ENCODE measurements at regions not wholly inside any gene's neighbourhood (a gene's known extent, or its start where the extent isn't known, plus 50 kb on each side); places are given as distances from the start of the nearest gene placed in this dataset.

DNA sequence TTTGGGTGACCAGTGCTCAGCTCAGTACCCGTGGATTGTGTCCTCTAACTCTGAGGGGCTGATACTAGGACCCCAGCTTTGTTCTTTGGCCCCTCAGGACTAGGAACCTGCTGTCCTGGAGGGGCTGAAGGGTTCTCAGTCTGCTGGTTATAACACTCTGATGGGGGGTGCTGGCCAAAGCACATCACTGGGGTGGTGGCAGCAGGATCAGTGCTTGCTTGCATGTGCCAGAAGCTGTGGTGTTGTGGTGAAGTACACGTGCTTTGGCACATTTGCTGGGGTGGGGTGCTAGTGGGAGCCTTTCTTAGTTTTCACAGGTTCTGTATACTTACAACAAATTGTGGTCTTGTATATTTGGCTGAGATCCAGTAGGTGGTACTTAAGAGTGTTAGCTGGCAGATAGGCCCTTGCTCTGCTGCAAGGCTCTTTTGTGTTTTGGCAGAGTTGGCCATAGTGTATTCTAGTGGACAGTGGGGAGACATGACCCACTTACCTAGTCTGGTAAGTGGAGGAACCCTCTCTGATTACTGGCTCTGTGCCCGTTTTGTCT, 344.3 kb downstream of the EDEM1 start:
- Histone ChIP-seq H3K27me3 (no peaks in the 10 kb centered on the region), H3K4me1 (no peaks in the 10 kb centered on the region), H3K36me3 (no peaks in the 10 kb centered on the region), H3K4me3 (no peak overlapping the region), H3K27ac (no peak overlapping the region), H3K9me3 (no peaks in the 10 kb centered on the region)
- ATAC-seq (ENCODE audit: low FRiP score in 2 of 2) (no peak), DNase-seq (no peak)
- 71 to 83% methylated on average over 2 to 3 of the region's 3 CpGs for WGBS, 2 donors
- TF ChIP-seq, protein P1, sequence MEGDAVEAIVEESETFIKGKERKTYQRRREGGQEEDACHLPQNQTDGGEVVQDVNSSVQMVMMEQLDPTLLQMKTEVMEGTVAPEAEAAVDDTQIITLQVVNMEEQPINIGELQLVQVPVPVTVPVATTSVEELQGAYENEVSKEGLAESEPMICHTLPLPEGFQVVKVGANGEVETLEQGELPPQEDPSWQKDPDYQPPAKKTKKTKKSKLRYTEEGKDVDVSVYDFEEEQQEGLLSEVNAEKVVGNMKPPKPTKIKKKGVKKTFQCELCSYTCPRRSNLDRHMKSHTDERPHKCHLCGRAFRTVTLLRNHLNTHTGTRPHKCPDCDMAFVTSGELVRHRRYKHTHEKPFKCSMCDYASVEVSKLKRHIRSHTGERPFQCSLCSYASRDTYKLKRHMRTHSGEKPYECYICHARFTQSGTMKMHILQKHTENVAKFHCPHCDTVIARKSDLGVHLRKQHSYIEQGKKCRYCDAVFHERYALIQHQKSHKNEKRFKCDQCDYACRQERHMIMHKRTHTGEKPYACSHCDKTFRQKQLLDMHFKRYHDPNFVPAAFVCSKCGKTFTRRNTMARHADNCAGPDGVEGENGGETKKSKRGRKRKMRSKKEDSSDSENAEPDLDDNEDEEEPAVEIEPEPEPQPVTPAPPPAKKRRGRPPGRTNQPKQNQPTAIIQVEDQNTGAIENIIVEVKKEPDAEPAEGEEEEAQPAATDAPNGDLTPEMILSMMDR (IDR thresholded peaks at IDR 0.05), result no peak
- TF ChIP-seq EP300 (IDR thresholded peaks at IDR 0.05), result no peak
- TF ChIP-seq POLR2A (IDR thresholded peaks at IDR 0.05), result no peak
- TF ChIP-seq POLR2AphosphoS5 (IDR thresholded peaks at IDR 0.05), result no peak

DNA sequence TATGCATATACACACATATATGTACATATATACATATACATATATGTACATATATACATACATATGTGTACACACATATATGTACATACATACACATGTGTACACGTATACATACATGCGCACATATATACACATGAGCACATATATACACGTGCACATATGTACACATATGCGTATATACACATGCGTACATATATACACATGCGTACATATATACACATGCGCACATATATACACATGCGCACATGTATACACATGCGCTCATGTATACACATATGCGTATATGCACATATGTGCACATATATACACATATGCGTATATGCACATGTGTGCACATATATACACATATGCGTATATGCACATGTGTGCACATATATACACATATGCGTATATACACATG, 353.0 kb downstream of the EDEM1 start:
- no peak for ATAC-seq (ENCODE audit: low FRiP score in 2 of 2)
- 92 to 93% methylated on average over 13 of the region's 13 CpGs for WGBS, 2 donors
- Histone ChIP-seq H3K4me3 (no peak overlapping the region), H3K27me3 (no peaks in the 10 kb centered on the region), H3K27ac (no peak overlapping the region), H3K4me1 (no peaks in the 10 kb centered on the region), H3K36me3 (no peaks in the 10 kb centered on the region), H3K9me3 (peaks cover 0 to 4% (median 2%) of the 10 kb centered on the region in 4 donors)
- TF ChIP-seq EP300 (IDR thresholded peaks at IDR 0.05) (no peak), POLR2AphosphoS5 (IDR thresholded peaks at IDR 0.05) (no peak), POLR2A (IDR thresholded peaks at IDR 0.05) (no peak)
- TF ChIP-seq, protein P1 (IDR thresholded peaks at IDR 0.05), result no peak
- no peak for DNase-seq

DNA sequence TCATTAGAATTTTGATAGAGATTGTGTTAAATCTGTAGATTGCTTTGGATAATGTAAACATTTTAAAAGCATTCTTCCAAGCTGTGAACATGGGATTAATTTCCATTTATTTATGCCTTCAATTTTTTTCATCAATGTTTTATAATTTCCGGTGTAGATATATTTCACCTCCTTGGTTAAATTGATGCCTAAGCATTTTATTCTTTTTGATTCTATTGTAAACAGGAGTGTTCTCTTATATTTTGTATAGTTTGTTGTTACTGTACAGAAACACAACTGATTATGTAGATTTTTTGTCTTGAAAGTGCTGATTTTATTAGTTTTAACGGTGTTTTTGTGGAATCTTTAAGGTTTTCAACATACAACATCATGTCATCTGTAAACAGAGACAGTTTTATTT, 355.0 kb downstream of the EDEM1 start:
- 78 to 88% methylated on average over 2 of the region's 2 CpGs for WGBS, 2 donors
- no peak overlapping the region for H3K27ac ChIP-seq
- H3K4me3 ChIP-seq, result no peak overlapping the region
- TF ChIP-seq, protein P1 (IDR thresholded peaks at IDR 0.05), result no peak
- TF ChIP-seq EP300 (IDR thresholded peaks at IDR 0.05), result no peak
- no peak for TF ChIP-seq POLR2A (IDR thresholded peaks at IDR 0.05)
- no peak for TF ChIP-seq POLR2AphosphoS5 (IDR thresholded peaks at IDR 0.05)
- H3K9me3 ChIP-seq, result peaks cover 0 to 12% (median 4%) of the 10 kb centered on the region in 4 donors
- no peaks in the 10 kb centered on the region for H3K27me3 ChIP-seq
- ATAC-seq (ENCODE audit: low FRiP score in 2 of 2), result no peak
- no peak for DNase-seq
- no peaks in the 10 kb centered on the region for H3K36me3 ChIP-seq
- H3K4me1 ChIP-seq, result no peaks in the 10 kb centered on the region

DNA sequence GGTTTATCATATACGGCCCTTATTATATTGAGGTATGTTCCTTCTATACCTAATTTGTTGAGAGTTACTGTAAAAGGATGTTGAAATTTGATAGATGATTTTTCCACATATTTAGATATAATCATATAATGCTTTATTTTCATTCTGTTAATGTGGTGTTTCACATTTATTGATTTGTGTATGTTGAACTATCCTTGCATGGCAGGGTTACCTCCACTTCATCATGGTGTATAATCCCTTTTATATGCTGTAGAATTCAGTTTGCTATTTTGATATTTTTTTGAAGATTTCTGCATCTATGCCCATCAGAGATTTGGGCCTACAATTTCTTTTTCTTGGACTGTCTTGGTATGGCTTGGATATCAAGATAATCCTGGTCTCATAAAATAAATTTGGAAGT, 355.5 kb downstream of the EDEM1 start:
- H3K9me3 ChIP-seq, result peaks cover 0 to 12% (median 4%) of the 10 kb centered on the region in 4 donors
- DNase-seq (no peak), ATAC-seq (ENCODE audit: low FRiP score in 2 of 2) (no peak)
- H3K36me3 ChIP-seq, result no peaks in the 10 kb centered on the region
- 59 to 68% methylated on average over 1 of the region's 1 CpG for WGBS, 2 donors
- no peak overlapping the region for H3K27ac ChIP-seq
- H3K4me1 ChIP-seq, result no peaks in the 10 kb centered on the region
- H3K27me3 ChIP-seq, result no peaks in the 10 kb centered on the region
- H3K4me3 ChIP-seq, result no peak overlapping the region
- TF ChIP-seq POLR2AphosphoS5 (IDR thresholded peaks at IDR 0.05) (no peak), EP300 (IDR thresholded peaks at IDR 0.05) (no peak), POLR2A (IDR thresholded peaks at IDR 0.05) (no peak)
- TF ChIP-seq, protein P1 (IDR thresholded peaks at IDR 0.05), result no peak

DNA sequence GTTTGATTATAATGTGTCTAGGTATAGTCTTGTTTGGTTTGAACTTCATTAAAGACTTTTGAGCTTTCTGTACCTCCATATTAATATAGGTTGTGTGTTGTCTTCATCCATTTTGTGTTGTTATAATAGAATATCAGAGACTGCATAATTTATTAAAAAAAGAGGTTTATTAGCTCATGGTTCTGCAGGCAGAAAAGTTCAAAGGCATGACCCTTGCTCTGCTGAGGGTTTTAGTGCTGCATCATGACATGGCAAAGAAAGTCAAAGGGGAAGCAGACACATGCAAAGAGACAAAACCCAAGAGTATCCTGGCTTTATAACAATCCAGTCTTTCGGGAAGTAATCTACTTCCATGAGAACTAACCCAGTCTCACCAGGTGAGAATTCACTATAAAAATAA, 358.2 kb downstream of the EDEM1 start:
- H3K27ac ChIP-seq, result no peak overlapping the region
- no peak for TF ChIP-seq POLR2AphosphoS5 (IDR thresholded peaks at IDR 0.05)
- H3K27me3 ChIP-seq, result no peaks in the 10 kb centered on the region
- 83% methylated on average over 1 of the region's 1 CpG for WGBS, 2 donors
- H3K36me3 ChIP-seq, result no peaks in the 10 kb centered on the region
- no peaks in the 10 kb centered on the region for H3K4me1 ChIP-seq
- no peak overlapping the region for H3K4me3 ChIP-seq
- peaks cover 0 to 12% (median 4%) of the 10 kb centered on the region in 4 donors for H3K9me3 ChIP-seq
- ATAC-seq (ENCODE audit: low FRiP score in 2 of 2) (no peak), DNase-seq (no peak)
